B cell (primary cell): ENCODE measurements at regions not wholly inside any gene's neighbourhood (a gene's known extent, or its start where the extent isn't known, plus 50 kb on each side); places are given as distances from the start of the nearest gene placed in this dataset.

Experiments used
- ATAC-seq: fragments of 200-7000 bp; cut with Tn5 transposase; one replicate; pipeline ENCODE4 v1.10.0; 2021; ENCODE audit warnings: low read depth, mild to moderate bottlenecking, moderate number of reproducible peaks, moderate library complexity
- CTCF ChIA-PET: fragments of 350-600 bp; sonication (Branson Sonifier 250); formaldehyde crosslinking; loops from one replicate; lab custom pipeline; 2021; ENCODE audit warnings: antibody characterized with exemption, inconsistent platforms; lab: Charles Lee
- POLR2A ChIA-PET: fragments of 350-600 bp; sonication (Branson Sonifier 250); formaldehyde crosslinking; loops from one replicate; lab custom pipeline; 2021; ENCODE audit warnings: antibody characterized with exemption; lab: Charles Lee
- DNase-seq: peaks from one replicate; pipeline ENCODE4 v3.0.0; 2013
- H2AFZ ChIP-seq: 2 replicates; pipeline ENCODE4 v1.6.1; 2012; ENCODE audit warnings: mild to moderate bottlenecking, low read depth, low read length; ENCODE audit not compliant: insufficient read depth, poor library complexity, severe bottlenecking
- H3K27ac ChIP-seq, 2 donors: 1 replicate in 1 of 2; 2 replicates in 1 of 2; pipeline ENCODE4 v1.5.1; 2012 to 2013; ENCODE audit warnings: low read length in 2 of 2, mild to moderate bottlenecking in 2 of 2, moderate library complexity in 1 of 2
- H3K27me3 ChIP-seq, 4 experiments: fragments of 200-600 bp in 1 of 4; sonication (generic) in 1 of 4; replicated peaks in 1 of 4; 1 replicate in 2 of 4; 2 replicates in 2 of 4; pipeline versions ENCODE4 v1.6.1 to v1.7.0; 2013 to 2016; ENCODE audit warnings: low read length in 3 of 4, mild to moderate bottlenecking in 2 of 4, mixed read lengths in 1 of 4, moderate library complexity in 1 of 4; ENCODE audit not compliant: insufficient read depth in 4 of 4, control insufficient read depth in 3 of 4; ENCODE audit errors: control extremely low read depth in 1 of 4
- H3K36me3 ChIP-seq, 2 experiments: replicated peaks in 1 of 2; 1 replicate in 1 of 2; 2 replicates in 1 of 2; pipeline versions ENCODE4 v1.6.1 to v1.7.1; 2013; ENCODE audit warnings: low read length in 1 of 2; ENCODE audit not compliant: insufficient read depth in 2 of 2, control insufficient read depth in 1 of 2; ENCODE audit errors: control extremely low read depth in 1 of 2, extremely low read depth in 1 of 2
- H3K4me1 ChIP-seq, 2 donors: fragments of 200-600 bp in 1 of 2; sonication (generic) in 1 of 2; 1 replicate in 1 of 2; 2 replicates in 1 of 2; pipeline versions ENCODE4 v1.5.1 to v1.6.1; 2013 to 2017; ENCODE audit warnings: low read length in 2 of 2; ENCODE audit not compliant: control insufficient read depth in 2 of 2, insufficient read depth in 2 of 2
- H3K4me2 ChIP-seq: replicated peaks from 2 replicates; pipeline ENCODE3; 2012; ENCODE audit warnings: mild to moderate bottlenecking, low read depth, low read length; ENCODE audit not compliant: poor library complexity, severe bottlenecking
- H3K4me3 ChIP-seq, 5 experiments: fragments of 200-600 bp in 1 of 5; sonication (generic) in 1 of 5; 1 replicate in 3 of 5; 2 replicates in 2 of 5; pipeline versions ENCODE4 v1.5.1 to v1.7.0; 2011 to 2016; ENCODE audit warnings: low read length in 4 of 5, mild to moderate bottlenecking in 4 of 5, low read depth in 2 of 5, control low read depth in 1 of 5, moderate library complexity in 1 of 5; ENCODE audit not compliant: insufficient read depth in 1 of 5; ENCODE audit errors: control extremely low read depth in 1 of 5, extremely low read depth in 1 of 5
- H3K79me2 ChIP-seq: fragments of 200-600 bp; sonication (generic); one replicate; pipeline ENCODE4 v1.6.0; 2016; ENCODE audit warnings: low read length; ENCODE audit not compliant: control insufficient read depth, insufficient read depth
- H3K9ac ChIP-seq: fragments of 200-600 bp; sonication (generic); 2 replicates; pipeline ENCODE4 v1.6.1; 2017; ENCODE audit warnings: mild to moderate bottlenecking, low read length, moderate library complexity
- H3K9me3 ChIP-seq, 3 donors: one replicate each; pipeline versions ENCODE4 v1.6.1 to v1.7.1; 2013; ENCODE audit warnings: low read length in 2 of 3; ENCODE audit not compliant: control insufficient read depth in 2 of 3, insufficient read depth in 1 of 3; ENCODE audit errors: control extremely low read depth in 1 of 3
- H4K20me1 ChIP-seq: 2 replicates; pipeline ENCODE4 v1.6.0; 2012; ENCODE audit warnings: mild to moderate bottlenecking, low read length; ENCODE audit not compliant: insufficient read depth, control insufficient read depth, poor library complexity, severe bottlenecking
- H3K27ac Mint-ChIP-seq: one replicate; pipeline ENCODE4 v1.8.0; 2021; ENCODE audit warnings: mixed read lengths
- H3K27me3 Mint-ChIP-seq: one replicate; pipeline ENCODE4 v1.8.0; 2021; ENCODE audit warnings: mixed read lengths
- H3K4me1 Mint-ChIP-seq: one replicate; pipeline ENCODE4 v1.8.0; 2021; ENCODE audit warnings: mixed read lengths
- H3K4me3 Mint-ChIP-seq: one replicate; pipeline ENCODE4 v1.8.0; 2021; ENCODE audit warnings: mixed read lengths
- H3K9me3 Mint-ChIP-seq: one replicate; pipeline ENCODE4 v1.8.0; 2022; ENCODE audit warnings: mixed read lengths; ENCODE audit not compliant: insufficient read depth
- CTCF ChIP-seq: fragments of 200-600 bp; IDR thresholded peaks from one replicate; pipeline ENCODE4 v1.8.0; 2022; ENCODE audit warnings: antibody characterized with exemption, mild to moderate bottlenecking
- EZH2 ChIP-seq: IDR thresholded peaks from 2 replicates; pipeline ENCODE4 v1.6.1; 2012; ENCODE audit warnings: borderline replicate concordance, low read depth, mild to moderate bottlenecking, moderate library complexity, low read length; ENCODE audit not compliant: insufficient read depth, poor library complexity, severe bottlenecking
- WGBS: methylation state at CpG from one replicate; pipeline ENCODE4 v1.1.5; 2013; ENCODE audit warnings: missing lambda C conversion rate; ENCODE audit not compliant: insufficient coverage; 5-methylcytosine and 5-hydroxymethylcytosine counted together
- intact Hi-C: fragments of 100-400 bp; cut with micrococcal nuclease; formaldehyde crosslinking; loops from one replicate; pipeline ENCODE4 v1.10.0; 2022

- ChIA-PET CTCF (no interaction called here), POLR2A (no interaction called here)
- H3K4me1 Mint-ChIP-seq = no peaks in the 10 kb centered on the region
- H3K27ac Mint-ChIP-seq = no peak overlapping the region
- Histone ChIP-seq H3K4me3 (no peak overlapping the region), H3K27me3 (peaks cover 0 to 7% (median 3%) of the 10 kb centered on the region in 4 experiments), H4K20me1 (no peaks in the 10 kb centered on the region), H3K9me3 (no peaks in the 10 kb centered on the region), H3K9ac (no peak overlapping the region), H3K27ac (no peak overlapping the region), H3K4me1 (no peaks in the 10 kb centered on the region), H3K4me2 (no peak overlapping the region), H2AFZ (no peak overlapping the region), H3K79me2 (no peaks in the 10 kb centered on the region), H3K36me3 (no peaks in the 10 kb centered on the region)
- H3K27me3 Mint-ChIP-seq = peaks cover 40% of the 10 kb centered on the region
- DNase-seq = no peak
- intact Hi-C loops = no loop called here
- no peak for ATAC-seq
- H3K9me3 Mint-ChIP-seq = no peaks in the 10 kb centered on the region
- TF ChIP-seq CTCF (no peak), EZH2 (no peak)
- no peak overlapping the region for H3K4me3 Mint-ChIP-seq
- no CpG with 5 or more reads among the region's 3 CpGs for WGBS
Observed at GRCh38 chr12:4969405-4969804, 59.7 kb downstream of the KCNA1 start.

GRCh38 chr12:4974217-4974616, 64.5 kb downstream of the KCNA1 start:
- H3K4me3 ChIP-seq = no peak overlapping the region
- H3K4me3 Mint-ChIP-seq = no peak overlapping the region
- DNase-seq = no peak
- peaks cover 51% of the 10 kb centered on the region for H3K27me3 Mint-ChIP-seq
- H2AFZ ChIP-seq = no peak overlapping the region
- H3K27ac Mint-ChIP-seq = no peak overlapping the region
- POLR2A ChIA-PET = no interaction called here
- intact Hi-C loops = no loop called here
- H3K9me3 ChIP-seq = no peaks in the 10 kb centered on the region
- H3K9me3 Mint-ChIP-seq = no peaks in the 10 kb centered on the region
- H3K27ac ChIP-seq = no peak overlapping the region
- H3K4me2 ChIP-seq = no peak overlapping the region
- WGBS = 94% methylated on average over 2 of the region's 3 CpGs
- H3K4me1 ChIP-seq = no peaks in the 10 kb centered on the region
- H3K9ac ChIP-seq = no peak overlapping the region
- H4K20me1 ChIP-seq = no peaks in the 10 kb centered on the region
- peaks cover 0 to 9% (median 3%) of the 10 kb centered on the region in 4 experiments for H3K27me3 ChIP-seq
- H3K4me1 Mint-ChIP-seq = no peaks in the 10 kb centered on the region
- TF ChIP-seq CTCF = no peak
- no peak for TF ChIP-seq EZH2
- CTCF ChIA-PET = interaction anchor here (0.7 kb wide), 1 partner anchor 47 kb away, joined by 3 read pairs; no protein-coding TSS in a partner anchor
- no peaks in the 10 kb centered on the region for H3K36me3 ChIP-seq
- no peak for ATAC-seq
- H3K79me2 ChIP-seq = no peaks in the 10 kb centered on the region
